ENCODE measurements at regions not wholly inside any gene's neighbourhood (a gene's known extent, or its start where the extent isn't known, plus 50 kb on each side); places are given as distances from the start of the nearest gene placed in this dataset.

DNA sequence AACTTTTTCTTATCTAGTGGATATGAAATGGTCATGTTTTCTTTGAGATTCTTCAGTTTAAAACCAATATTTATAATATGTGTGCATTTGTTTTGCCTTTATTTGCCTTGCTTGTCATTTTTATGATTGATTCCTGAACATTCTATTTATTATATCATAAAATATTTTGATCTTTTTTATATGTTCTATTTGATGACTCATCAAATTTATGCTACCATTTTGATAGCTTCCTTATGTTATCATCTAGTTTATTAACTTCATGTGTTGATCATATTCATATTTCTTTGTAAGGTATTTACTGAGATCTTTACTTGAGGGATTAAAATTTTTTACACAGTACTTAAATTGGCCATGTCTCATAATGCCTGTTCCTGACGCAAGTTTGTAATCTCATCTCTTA is 1650.0 kb downstream of the AMY1C start:
- no peak for TF ChIP-seq POLR2A (IDR thresholded peaks at IDR 0.05)
- no peak for TF ChIP-seq EP300 (IDR thresholded peaks at IDR 0.05)
